HG03108 (cell line): ENCODE measurements at regions not wholly inside any gene's neighbourhood (a gene's known extent, or its start where the extent isn't known, plus 50 kb on each side); places are given as distances from the start of the nearest gene placed in this dataset.
"Not testable (repeated sequence)": the region's sequence is repeated elsewhere in the genome, so short reads cannot be mapped to it uniquely, and the experiment has no call there.

ENCODE experiments used
- ATAC-seq: cut with Tn5 transposase; IDR thresholded peaks from one replicate; pipeline ENCODE4 v1.9.1; 2021; ENCODE audit warnings: moderate library complexity; ENCODE audit not compliant: unreplicated experiment

GRCh38 chr5:165014439-165014838, 1509.0 kb downstream of the MAT2B start:
- ATAC-seq: no peak

DNA sequence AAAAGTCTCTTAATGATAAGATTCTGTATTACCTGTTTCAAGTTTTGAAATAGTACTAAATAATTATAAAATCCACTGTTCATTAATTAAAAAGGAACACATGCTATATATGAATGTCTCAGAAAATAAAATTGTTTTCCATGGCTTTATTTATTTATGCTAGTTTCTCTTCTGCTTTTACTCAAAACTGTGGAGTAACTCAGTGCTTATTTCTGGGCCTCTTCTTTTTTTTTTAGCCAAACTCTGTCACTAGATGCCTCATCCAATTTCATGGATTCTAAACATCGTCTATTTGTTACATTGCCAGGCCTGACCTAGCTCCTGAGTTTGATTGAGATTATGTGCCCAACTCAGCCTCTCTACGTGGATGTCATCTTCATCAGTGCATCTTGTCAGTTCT, 1509.7 kb downstream of the MAT2B start:
- ATAC-seq: no peak

DNA sequence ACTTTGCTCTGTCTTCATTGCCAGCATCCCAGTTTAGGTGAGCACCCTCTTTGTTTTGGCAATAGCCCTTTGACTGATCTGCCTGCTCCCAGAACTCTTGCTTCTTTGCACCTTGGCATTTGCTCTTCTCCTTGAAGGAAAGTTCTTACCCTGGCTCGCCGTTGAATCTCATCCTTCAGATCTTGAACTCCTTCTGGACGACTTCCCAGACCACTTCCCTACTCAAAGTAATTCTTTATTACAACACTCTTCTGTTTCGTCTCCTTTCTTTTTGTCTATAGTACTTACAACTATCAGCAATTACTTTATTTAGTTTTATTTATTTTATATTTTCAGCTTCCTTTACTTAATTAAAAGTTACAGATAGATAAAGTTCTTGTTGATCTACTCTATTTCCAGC, 1510.1 kb downstream of the MAT2B start:
- no peak for ATAC-seq

DNA sequence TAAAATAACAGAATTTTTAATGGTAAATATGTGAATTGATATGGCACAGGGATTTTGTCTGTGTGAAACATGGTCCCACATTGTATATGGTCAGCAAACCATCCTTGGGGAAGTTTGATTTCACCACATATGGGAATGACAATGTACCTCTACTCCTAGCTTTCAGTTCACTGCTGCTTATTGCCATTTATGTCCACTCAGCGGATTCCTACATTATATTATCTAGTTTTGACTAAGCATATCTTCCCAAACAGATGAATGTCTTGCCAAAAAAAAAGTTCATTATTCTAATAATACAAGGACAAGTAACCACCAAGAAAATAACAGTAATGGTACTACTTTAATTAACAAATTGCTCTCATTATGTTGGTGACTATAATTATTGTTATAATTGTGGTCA, 1521.6 kb downstream of the MAT2B start:
- ATAC-seq: no peak

GRCh38 chr5:165028356-165028755, 1522.9 kb downstream of the MAT2B start:
- ATAC-seq: no peak

DNA sequence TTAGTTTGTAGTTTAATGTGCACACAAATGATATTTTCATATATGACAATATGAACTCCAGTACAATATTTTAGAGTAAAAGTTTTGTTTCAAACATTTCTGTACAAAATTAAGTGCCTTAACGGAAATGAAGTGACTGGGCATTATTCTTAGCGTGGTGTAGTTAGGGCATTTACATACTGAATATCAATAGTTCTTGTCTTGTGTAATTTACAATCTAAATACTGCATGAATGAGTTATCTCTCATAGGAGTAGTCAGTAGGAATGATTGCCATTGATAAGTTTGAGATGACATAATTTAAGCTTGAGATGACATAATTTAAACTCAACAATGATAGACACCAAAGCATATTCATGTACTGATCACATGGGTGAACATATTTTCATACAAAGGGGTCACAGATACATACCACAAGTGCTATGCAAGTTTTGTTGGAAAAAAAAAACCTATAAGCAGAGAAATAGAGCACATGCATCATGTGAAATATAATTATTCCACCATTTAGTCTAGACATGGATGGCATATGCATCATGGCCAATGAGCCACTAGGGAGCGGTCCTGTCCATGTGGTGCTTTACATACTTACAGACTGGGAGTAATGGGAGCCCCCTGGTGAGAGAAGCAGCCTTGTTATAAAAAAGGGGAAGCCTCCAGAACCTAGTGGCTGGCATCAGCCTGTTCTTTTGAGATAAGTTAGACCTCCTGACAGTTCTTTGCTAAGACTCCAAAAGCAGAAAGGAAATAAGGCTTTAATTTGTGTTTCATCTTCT, 1523.9 kb downstream of the MAT2B start:
- no peak for ATAC-seq

GRCh38 chr5:165030971-165031370, 1525.6 kb downstream of the MAT2B start:
- no peak for ATAC-seq

GRCh38 chr5:165031371-165031770, 1526.0 kb downstream of the MAT2B start:
- ATAC-seq: no peak

DNA sequence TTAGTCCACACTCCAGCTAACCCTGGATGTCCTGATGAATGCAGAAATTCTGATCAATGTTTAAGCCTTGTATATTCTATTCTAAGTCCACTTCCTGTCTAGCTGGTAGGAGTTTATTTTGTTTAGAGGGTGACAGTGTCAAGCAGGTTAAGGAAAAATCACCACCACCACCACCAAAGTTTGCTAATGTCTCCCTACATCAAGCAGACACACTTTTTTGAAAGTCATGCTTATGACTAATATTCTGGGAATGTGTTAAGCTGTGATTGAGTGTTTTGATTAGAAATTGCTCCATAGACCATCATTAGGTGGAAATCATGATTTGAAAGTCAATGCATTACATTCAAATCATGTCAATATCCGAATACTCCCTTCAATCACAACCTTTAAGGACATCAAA, 1530.1 kb downstream of the MAT2B start:
- no peak for ATAC-seq

DNA sequence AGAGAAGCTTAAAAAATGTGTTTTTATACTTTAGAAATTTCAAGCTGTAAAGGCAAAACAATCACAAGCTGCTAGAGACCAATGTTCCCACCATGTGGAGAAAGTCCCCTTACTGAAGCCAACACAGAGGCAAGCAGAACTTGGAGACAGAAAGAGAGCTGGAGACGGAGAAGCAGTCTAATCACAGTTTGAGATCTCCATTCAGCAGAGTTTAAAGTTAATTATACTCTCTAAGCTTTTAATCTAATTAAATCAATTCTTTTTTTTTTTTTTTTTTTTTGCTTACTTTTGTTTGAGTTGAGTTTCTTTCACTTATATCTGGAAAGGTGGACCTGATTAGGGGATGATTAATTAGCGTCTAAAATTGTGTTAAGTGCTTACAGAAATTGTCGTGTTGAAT, 1534.3 kb downstream of the MAT2B start:
- no peak for ATAC-seq

DNA sequence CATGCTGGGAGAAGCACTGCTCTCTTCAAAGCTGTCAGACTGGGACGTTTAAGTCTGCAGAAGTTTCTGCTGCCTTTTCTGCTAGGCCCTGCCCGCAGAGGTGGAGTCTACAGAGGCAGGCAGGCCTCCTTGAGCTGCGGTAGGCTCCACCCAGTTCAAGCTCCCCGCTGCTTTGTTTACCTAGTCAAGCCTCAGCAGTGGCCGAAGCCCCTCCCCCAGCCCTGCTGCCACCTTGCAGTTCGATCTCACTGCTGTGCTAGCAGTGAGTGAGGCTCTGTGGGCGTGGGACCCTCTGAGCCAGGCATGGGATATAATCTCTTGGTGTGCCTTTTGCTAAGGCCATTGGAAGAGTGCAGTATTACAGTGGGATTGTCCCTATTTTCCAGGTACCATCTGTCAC, 1540.5 kb downstream of the MAT2B start:
- ATAC-seq: not testable (repeated sequence)

DNA sequence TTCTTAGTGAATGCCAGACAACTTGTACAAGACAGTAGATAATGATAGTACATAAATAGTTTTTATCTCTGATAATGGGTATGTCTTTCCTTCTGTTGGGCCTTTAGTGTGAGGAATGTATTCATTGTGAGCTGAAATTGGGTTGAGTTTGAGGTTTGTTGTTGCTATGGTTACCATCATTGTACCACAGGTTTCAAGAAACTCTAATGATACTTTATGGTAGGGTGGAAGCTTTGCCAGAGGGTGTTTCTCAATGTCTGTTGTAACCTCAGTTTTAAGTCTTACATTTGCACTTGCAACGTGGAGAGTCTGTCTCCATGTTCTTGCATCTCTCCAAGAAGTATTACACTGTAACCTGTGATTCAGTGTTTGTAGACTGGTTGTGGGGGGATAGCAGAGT, 1550.1 kb downstream of the MAT2B start:
- ATAC-seq: no peak

DNA sequence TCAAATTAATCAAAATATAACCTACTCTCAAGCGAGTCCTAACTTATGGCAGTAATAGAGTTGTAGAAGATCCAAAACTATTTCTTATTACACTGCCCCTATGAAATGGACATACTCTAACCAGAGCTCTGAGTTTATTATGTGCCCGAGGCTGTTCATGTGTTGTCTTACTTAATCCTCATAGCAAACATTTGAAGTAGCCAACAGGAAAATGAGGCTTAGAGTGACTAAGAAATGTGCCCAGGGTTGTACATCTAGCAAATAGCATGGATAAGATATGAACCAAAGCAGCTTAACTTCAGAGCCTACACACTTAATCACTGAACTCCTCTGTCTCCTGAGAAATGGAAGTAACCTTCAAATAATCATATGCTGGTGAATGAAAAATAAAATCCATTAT, 1551.7 kb downstream of the MAT2B start:
- ATAC-seq: no peak

- ATAC-seq: no peak
Measured at GRCh38 chr5:165066751-165067385, 1561.4 kb downstream of the MAT2B start.

- ATAC-seq: no peak
Measured at GRCh38 chr5:165076686-165077085, 1571.3 kb downstream of the MAT2B start.

- no peak for ATAC-seq
Measured at GRCh38 chr5:165079389-165079788, 1574.0 kb downstream of the MAT2B start.

DNA sequence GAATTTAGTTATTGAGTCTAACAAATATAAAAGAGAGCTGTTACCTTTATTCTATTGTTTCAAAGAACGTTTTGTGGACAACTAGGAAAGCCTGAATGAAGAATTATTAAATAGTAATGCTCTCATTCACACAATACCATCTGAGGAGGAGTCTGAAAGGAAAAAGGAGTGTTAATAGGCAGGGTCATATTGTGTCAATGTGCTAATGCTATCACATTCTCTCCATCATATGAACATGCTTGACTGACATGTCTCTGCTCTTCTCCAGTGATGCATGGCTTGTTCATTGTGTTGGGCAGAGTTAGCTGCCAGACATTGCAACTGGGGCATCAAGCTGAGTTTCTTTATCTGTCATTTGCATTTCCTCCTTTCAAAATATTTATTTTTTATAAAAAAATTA, 1578.0 kb downstream of the MAT2B start:
- ATAC-seq: no peak

DNA sequence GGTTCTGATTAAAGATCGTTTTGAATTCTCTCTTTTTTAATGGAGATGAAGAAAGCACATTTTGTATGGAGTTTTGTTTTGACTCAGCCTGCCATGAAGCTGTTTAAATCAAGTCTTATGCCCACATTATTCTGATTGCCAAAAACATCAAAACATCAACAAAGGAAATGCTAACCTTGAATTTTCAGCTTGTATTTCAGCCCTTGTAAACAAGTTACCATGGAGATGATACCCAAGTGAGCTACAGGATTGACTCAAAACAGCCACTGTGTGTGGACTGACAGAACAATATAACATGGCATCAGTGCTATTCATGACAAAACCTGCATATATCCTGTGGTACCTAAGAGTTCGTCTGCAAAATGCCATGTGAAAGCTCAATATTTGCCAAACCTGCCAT, 1581.0 kb downstream of the MAT2B start:
- no peak for ATAC-seq

DNA sequence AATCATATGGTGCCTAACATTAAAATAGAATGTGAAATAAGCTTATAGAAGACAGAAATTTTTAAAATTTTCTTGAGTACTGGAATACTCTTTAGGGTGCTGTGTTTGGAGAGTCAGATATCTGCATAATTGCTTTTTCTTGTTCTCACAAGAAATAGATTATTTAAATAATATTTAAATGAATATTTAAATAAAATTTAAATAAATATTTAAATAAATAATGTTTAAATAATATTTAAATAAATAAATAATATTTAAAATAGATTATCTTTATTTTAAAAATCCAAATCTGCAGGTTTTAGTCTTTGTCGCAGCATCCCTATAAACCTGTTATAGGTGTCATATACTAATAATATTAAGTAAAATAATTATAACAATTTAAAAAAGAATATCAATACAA, 1589.4 kb downstream of the MAT2B start:
- ATAC-seq: no peak

DNA sequence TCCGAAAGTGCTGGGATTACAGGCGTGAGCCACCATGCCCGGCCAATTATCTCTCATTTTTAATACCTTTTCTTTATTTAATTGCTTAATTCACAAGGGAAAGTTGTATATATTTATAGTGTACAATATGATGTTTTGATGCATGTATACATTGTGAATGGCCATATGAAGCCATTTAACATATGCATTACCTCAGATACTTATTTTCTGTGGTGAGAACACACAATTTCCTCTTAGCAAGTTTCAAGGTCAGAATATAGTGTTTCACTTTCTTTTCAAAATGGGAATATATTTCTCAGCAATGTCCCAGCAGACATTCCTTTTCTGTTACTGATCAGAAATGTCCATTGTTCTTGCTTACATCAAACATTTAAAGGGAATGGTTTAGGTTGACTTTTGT, 1596.3 kb downstream of the MAT2B start:
- ATAC-seq: no peak

GRCh38 chr5:165104611-165105010, 1599.2 kb downstream of the MAT2B start:
- no peak for ATAC-seq

GRCh38 chr5:165108809-165109208, 1603.4 kb downstream of the MAT2B start:
- no peak for ATAC-seq

DNA sequence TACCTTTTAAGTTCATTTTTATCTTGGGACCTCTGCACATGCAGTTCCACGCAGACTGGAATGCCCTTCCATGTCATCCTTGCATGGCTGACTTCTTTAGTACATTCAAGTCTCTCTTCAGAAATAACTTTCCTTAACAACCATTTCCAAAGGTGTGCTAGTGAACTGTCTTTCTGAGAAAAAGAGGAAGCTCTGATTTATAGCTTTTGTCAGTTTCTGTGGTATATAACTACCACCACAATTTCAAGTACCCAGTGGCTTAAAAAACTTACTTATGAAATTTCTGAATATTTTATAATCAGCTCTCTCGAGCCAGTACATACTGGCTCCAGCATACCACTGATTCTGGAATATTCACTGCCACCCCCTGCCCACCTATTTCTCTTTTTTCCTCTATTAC, 1613.8 kb downstream of the MAT2B start:
- ATAC-seq: no peak
